ENCODE measurements at regions not wholly inside any gene's neighbourhood (a gene's known extent, or its start where the extent isn't known, plus 50 kb on each side); places are given as distances from the start of the nearest gene placed in this dataset.

GRCh38 chr4:129455482-129455881, 359.5 kb downstream of the C4orf33 start:
- Mint-ChIP-seq H3K27me3 (ENCODE audit: low read depth in 3 of 3) (peaks cover 0 to 3% (median 0%) of the 10 kb centered on the region in 3 donors), H3K4me1 (no peaks in the 10 kb centered on the region), H3K9me3 (peaks cover 0 to 3% (median 0%) of the 10 kb centered on the region in 7 donors), H3K27ac (no peak overlapping the region), H3K4me3 (no peak overlapping the region), H3K36me3 (no peaks in the 10 kb centered on the region)
- no peak for DNase-seq
- H2AFZ ChIP-seq (ENCODE audit: insufficient read depth, low read depth, low read length, poor library complexity, severe bottlenecking), result no peak overlapping the region
- no peaks in the 10 kb centered on the region for H3K36me3 ChIP-seq (replicated peaks in 1 of 2; ENCODE audit: control insufficient read depth in 1 of 2, insufficient read depth in 2 of 2, low read length in 2 of 2)
- H3K4me2 ChIP-seq (replicated peaks; ENCODE audit: extremely low read depth, low read length, poor library complexity, severe bottlenecking), result no peak overlapping the region
- intact Hi-C loops (cut with micrococcal nuclease), result no loop called here
- H3K9ac ChIP-seq (ENCODE audit: insufficient read depth, low read length, poor library complexity, severe bottlenecking), result no peak overlapping the region
- H3K27me3 ChIP-seq (ENCODE audit: control insufficient read depth in 2 of 2, insufficient read depth in 2 of 2, low read length in 2 of 2), result no peaks in the 10 kb centered on the region
- no peaks in the 10 kb centered on the region for H3K4me1 ChIP-seq (ENCODE audit: control insufficient read depth in 1 of 2, insufficient read depth in 2 of 2, low read length in 2 of 2)
- H3K4me3 ChIP-seq (replicated peaks in 1 of 3; ENCODE audit: low read depth in 2 of 3, low read length in 3 of 3), result no peak overlapping the region
- no peaks in the 10 kb centered on the region for H3K9me3 ChIP-seq (replicated peaks in 1 of 2; ENCODE audit: control insufficient read depth in 1 of 2, insufficient read depth in 1 of 2, low read length in 2 of 2)
- no CpG with 5 or more reads among the region's 1 CpG for WGBS (ENCODE audit: insufficient coverage)
- no peak overlapping the region for H3K27ac ChIP-seq (ENCODE audit: low read depth in 1 of 2, low read length in 2 of 2)
- TF ChIP-seq, protein P1, sequence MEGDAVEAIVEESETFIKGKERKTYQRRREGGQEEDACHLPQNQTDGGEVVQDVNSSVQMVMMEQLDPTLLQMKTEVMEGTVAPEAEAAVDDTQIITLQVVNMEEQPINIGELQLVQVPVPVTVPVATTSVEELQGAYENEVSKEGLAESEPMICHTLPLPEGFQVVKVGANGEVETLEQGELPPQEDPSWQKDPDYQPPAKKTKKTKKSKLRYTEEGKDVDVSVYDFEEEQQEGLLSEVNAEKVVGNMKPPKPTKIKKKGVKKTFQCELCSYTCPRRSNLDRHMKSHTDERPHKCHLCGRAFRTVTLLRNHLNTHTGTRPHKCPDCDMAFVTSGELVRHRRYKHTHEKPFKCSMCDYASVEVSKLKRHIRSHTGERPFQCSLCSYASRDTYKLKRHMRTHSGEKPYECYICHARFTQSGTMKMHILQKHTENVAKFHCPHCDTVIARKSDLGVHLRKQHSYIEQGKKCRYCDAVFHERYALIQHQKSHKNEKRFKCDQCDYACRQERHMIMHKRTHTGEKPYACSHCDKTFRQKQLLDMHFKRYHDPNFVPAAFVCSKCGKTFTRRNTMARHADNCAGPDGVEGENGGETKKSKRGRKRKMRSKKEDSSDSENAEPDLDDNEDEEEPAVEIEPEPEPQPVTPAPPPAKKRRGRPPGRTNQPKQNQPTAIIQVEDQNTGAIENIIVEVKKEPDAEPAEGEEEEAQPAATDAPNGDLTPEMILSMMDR (IDR thresholded peaks at IDR 0.05), result no peak
- H4K20me1 ChIP-seq (ENCODE audit: insufficient read depth, low read length), result no peaks in the 10 kb centered on the region
- no peaks in the 10 kb centered on the region for H3K79me2 ChIP-seq (ENCODE audit: insufficient read depth, low read length)

- TF ChIP-seq, protein P1 (IDR thresholded peaks at IDR 0.05), result no peak
- intact Hi-C loops (cut with micrococcal nuclease), result no loop called here
- H3K9me3 ChIP-seq (replicated peaks in 1 of 2; ENCODE audit: control insufficient read depth in 1 of 2, insufficient read depth in 1 of 2, low read length in 2 of 2), result no peaks in the 10 kb centered on the region
Measured at GRCh38 chr4:129468624-129469023, 372.7 kb downstream of the C4orf33 start.

More at GRCh38 chr4:129468624-129469023, 372.7 kb downstream of the C4orf33 start:
- Mint-ChIP-seq H3K9me3 (peaks cover 0 to 9% (median 0%) of the 10 kb centered on the region in 7 donors), H3K4me3 (no peak overlapping the region), H3K36me3 (no peaks in the 10 kb centered on the region), H3K27me3 (ENCODE audit: low read depth in 3 of 3) (peaks cover 0 to 1% (median 0%) of the 10 kb centered on the region in 3 donors), H3K27ac (no peak overlapping the region), H3K4me1 (no peaks in the 10 kb centered on the region)
- no peak overlapping the region for H3K9ac ChIP-seq (ENCODE audit: insufficient read depth, low read length, poor library complexity, severe bottlenecking)
- no peak overlapping the region for H3K4me3 ChIP-seq (replicated peaks in 1 of 3; ENCODE audit: low read depth in 2 of 3, low read length in 3 of 3)
- H3K27ac ChIP-seq (ENCODE audit: low read depth in 1 of 2, low read length in 2 of 2), result no peak overlapping the region
- no peaks in the 10 kb centered on the region for H3K79me2 ChIP-seq (ENCODE audit: insufficient read depth, low read length)
- H2AFZ ChIP-seq (ENCODE audit: insufficient read depth, low read depth, low read length, poor library complexity, severe bottlenecking), result no peak overlapping the region
- H3K27me3 ChIP-seq (ENCODE audit: control insufficient read depth in 2 of 2, insufficient read depth in 2 of 2, low read length in 2 of 2), result no peaks in the 10 kb centered on the region
- WGBS (ENCODE audit: insufficient coverage), result no CpG with 5 or more reads among the region's 1 CpG
- no peak overlapping the region for H3K4me2 ChIP-seq (replicated peaks; ENCODE audit: extremely low read depth, low read length, poor library complexity, severe bottlenecking)
- no peaks in the 10 kb centered on the region for H3K4me1 ChIP-seq (ENCODE audit: control insufficient read depth in 1 of 2, insufficient read depth in 2 of 2, low read length in 2 of 2)
- no peaks in the 10 kb centered on the region for H4K20me1 ChIP-seq (ENCODE audit: insufficient read depth, low read length)
- no peaks in the 10 kb centered on the region for H3K36me3 ChIP-seq (replicated peaks in 1 of 2; ENCODE audit: control insufficient read depth in 1 of 2, insufficient read depth in 2 of 2, low read length in 2 of 2)
- no peak for DNase-seq
